GM21825 (cell line): ENCODE measurements at regions not wholly inside any gene's neighbourhood (a gene's known extent, or its start where the extent isn't known, plus 50 kb on each side); places are given as distances from the start of the nearest gene placed in this dataset.
A peak's percentile ranks its signal among the peaks of the same experiment; 100 is the strongest.

Source experiments
- ATAC-seq: cut with Tn5 transposase; IDR thresholded peaks from one replicate; pipeline ENCODE4 v1.9.1; 2021; ENCODE audit warnings: mild to moderate bottlenecking, moderate library complexity; ENCODE audit not compliant: unreplicated experiment

- no peak for ATAC-seq
Measured at GRCh38 chr9:109910671-109911518, 130.9 kb downstream of the PALM2AKAP2 start.

GRCh38 chr9:109912082-109912582 is 132.1 kb downstream of the PALM2AKAP2 start:
- no peak for ATAC-seq

- ATAC-seq = peak; percentile 39
Measured at GRCh38 chr9:109912726-109913460, 132.9 kb downstream of the PALM2AKAP2 start.

GRCh38 chr9:109913461-109913810 is 133.4 kb downstream of the PALM2AKAP2 start:
- ATAC-seq = no peak

GRCh38 chr9:109914280-109915027 is 134.5 kb downstream of the PALM2AKAP2 start:
- peak; percentile 46 for ATAC-seq

- ATAC-seq = no peak
Measured at GRCh38 chr9:109916316-109916715, 136.3 kb downstream of the PALM2AKAP2 start.

GRCh38 chr9:109918339-109919163 is 138.6 kb downstream of the PALM2AKAP2 start:
- peak; percentile 65 for ATAC-seq

GRCh38 chr9:109919736-109920408 is 139.9 kb downstream of the PALM2AKAP2 start:
- ATAC-seq = no peak

- ATAC-seq = no peak
Measured at GRCh38 chr9:109922617-109923470, 142.8 kb downstream of the PALM2AKAP2 start.

- no peak for ATAC-seq
Measured at GRCh38 chr9:109923471-109923760, 143.4 kb downstream of the PALM2AKAP2 start.

- ATAC-seq = no peak
Measured at GRCh38 chr9:109923806-109924205, 143.8 kb downstream of the PALM2AKAP2 start.

GRCh38 chr9:109925799-109926198 is 145.8 kb downstream of the PALM2AKAP2 start:
- ATAC-seq = no peak

GRCh38 chr9:109926421-109926869 is 146.4 kb downstream of the PALM2AKAP2 start:
- no peak for ATAC-seq

GRCh38 chr9:109931623-109932022 is 151.6 kb downstream of the PALM2AKAP2 start:
- no peak for ATAC-seq

GRCh38 chr9:109934136-109934856 is 154.3 kb downstream of the PALM2AKAP2 start:
- no peak for ATAC-seq

- ATAC-seq = no peak
Measured at GRCh38 chr9:109934857-109935215, 154.8 kb downstream of the PALM2AKAP2 start.

- peak; percentile 48 for ATAC-seq
Measured at GRCh38 chr9:109935406-109936087, 155.5 kb downstream of the PALM2AKAP2 start.
